ENCODE measurements at regions not wholly inside any gene's neighbourhood (a gene's known extent, or its start where the extent isn't known, plus 50 kb on each side); places are given as distances from the start of the nearest gene placed in this dataset.
"Not testable (repeated sequence)": the region's sequence is repeated elsewhere in the genome, so short reads cannot be mapped to it uniquely, and the experiment has no call there.

GRCh38 chr5:8714861-8715260 is 831.0 kb downstream of the SEMA5A start:
- no peak for DNase-seq (ENCODE audit: low read depth)

- no peak for DNase-seq (ENCODE audit: low read depth)
Measured at GRCh38 chr5:8719796-8720195, 826.1 kb downstream of the SEMA5A start.

- DNase-seq (ENCODE audit: low read depth) = no peak
Measured at GRCh38 chr5:8720506-8720905, 825.4 kb downstream of the SEMA5A start.

GRCh38 chr5:8721536-8721935 is 824.3 kb downstream of the SEMA5A start:
- DNase-seq (ENCODE audit: low read depth) = no peak

- DNase-seq (ENCODE audit: low read depth) = no peak
Measured at GRCh38 chr5:8726383-8727036, 819.4 kb downstream of the SEMA5A start.

- DNase-seq (ENCODE audit: low read depth) = no peak
Measured at GRCh38 chr5:8727396-8727795, 818.5 kb downstream of the SEMA5A start.

GRCh38 chr5:8729437-8729836 is 816.4 kb downstream of the SEMA5A start:
- no peak for DNase-seq (ENCODE audit: low read depth)

- DNase-seq (ENCODE audit: low read depth) = no peak
Measured at GRCh38 chr5:8730194-8730593, 815.7 kb downstream of the SEMA5A start.

GRCh38 chr5:8731110-8731509 is 814.8 kb downstream of the SEMA5A start:
- not testable (repeated sequence) for DNase-seq (ENCODE audit: low read depth)

GRCh38 chr5:8740595-8740994 is 805.3 kb downstream of the SEMA5A start:
- DNase-seq (ENCODE audit: low read depth) = no peak

GRCh38 chr5:8749556-8749955 is 796.3 kb downstream of the SEMA5A start:
- no peak for DNase-seq (ENCODE audit: low read depth)

- DNase-seq (ENCODE audit: low read depth) = no peak
Measured at GRCh38 chr5:8750100-8750499, 795.8 kb downstream of the SEMA5A start.

GRCh38 chr5:8751971-8752370 is 793.9 kb downstream of the SEMA5A start:
- DNase-seq (ENCODE audit: low read depth) = no peak

GRCh38 chr5:8752595-8752994 is 793.3 kb downstream of the SEMA5A start:
- no peak for DNase-seq (ENCODE audit: low read depth)

GRCh38 chr5:8756498-8757084 is 789.3 kb downstream of the SEMA5A start:
- DNase-seq (ENCODE audit: low read depth) = no peak

GRCh38 chr5:8765886-8766285 is 780.0 kb downstream of the SEMA5A start:
- DNase-seq (ENCODE audit: low read depth) = no peak

GRCh38 chr5:8766448-8766847 is 779.4 kb downstream of the SEMA5A start:
- no peak for DNase-seq (ENCODE audit: low read depth)

GRCh38 chr5:8767111-8767510 is 778.8 kb downstream of the SEMA5A start:
- no peak for DNase-seq (ENCODE audit: low read depth)

GRCh38 chr5:8767746-8768145 is 778.1 kb downstream of the SEMA5A start:
- no peak for DNase-seq (ENCODE audit: low read depth)

- no peak for DNase-seq (ENCODE audit: low read depth)
Measured at GRCh38 chr5:8769631-8770030, 776.2 kb downstream of the SEMA5A start.

GRCh38 chr5:8770431-8770830 is 775.4 kb downstream of the SEMA5A start:
- DNase-seq (ENCODE audit: low read depth) = no peak

- no peak for DNase-seq (ENCODE audit: low read depth)
Measured at GRCh38 chr5:8773046-8773615, 772.7 kb downstream of the SEMA5A start.

- DNase-seq (ENCODE audit: low read depth) = no peak
Measured at GRCh38 chr5:8784692-8785091, 761.2 kb downstream of the SEMA5A start.

GRCh38 chr5:8788246-8788645 is 757.6 kb downstream of the SEMA5A start:
- DNase-seq (ENCODE audit: low read depth) = no peak

All from stimulated activated CD8-positive, alpha-beta memory T cell treated with anti-CD3 and anti-CD28 coated beads, Interleukin-15, amount 100 ng/mL, for 24 hours (primary cell).